CD4-positive, alpha-beta T cell treated with Interleukin-12 subunit alpha and Interleukin-12 subunit beta, for 1 hour (primary cell): ENCODE measurements at regions not wholly inside any gene's neighbourhood (a gene's known extent, or its start where the extent isn't known, plus 50 kb on each side); places are given as distances from the start of the nearest gene placed in this dataset.

Experiments
- DNase-seq: peaks from one replicate; pipeline ENCODE4 v3.0.0-alpha.2; 2020

DNA sequence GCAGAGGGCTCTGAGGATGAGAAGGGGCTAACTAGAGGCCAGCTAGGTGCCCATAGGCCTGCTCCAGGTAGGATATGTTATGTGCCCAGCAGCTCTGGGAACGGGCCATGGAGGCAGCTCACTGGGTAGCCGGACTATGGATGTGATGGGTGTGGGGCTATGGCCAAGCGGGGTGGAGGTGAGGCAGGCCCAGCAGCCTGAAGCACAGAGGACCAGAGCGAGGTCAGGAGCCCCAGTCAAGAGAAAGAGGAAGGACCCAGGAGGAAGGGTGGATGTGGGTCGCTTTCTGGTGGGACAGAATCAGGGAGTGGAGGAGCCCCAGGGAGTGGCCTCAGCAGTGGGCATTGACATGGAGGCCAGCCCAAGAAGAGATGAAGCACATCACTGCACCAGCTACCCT lies 117.9 kb upstream of the MLN start:
- DNase-seq: no peak

- no peak for DNase-seq
Measured at GRCh38 chr6:33918175-33918695, 114.4 kb upstream of the MLN start.

DNA sequence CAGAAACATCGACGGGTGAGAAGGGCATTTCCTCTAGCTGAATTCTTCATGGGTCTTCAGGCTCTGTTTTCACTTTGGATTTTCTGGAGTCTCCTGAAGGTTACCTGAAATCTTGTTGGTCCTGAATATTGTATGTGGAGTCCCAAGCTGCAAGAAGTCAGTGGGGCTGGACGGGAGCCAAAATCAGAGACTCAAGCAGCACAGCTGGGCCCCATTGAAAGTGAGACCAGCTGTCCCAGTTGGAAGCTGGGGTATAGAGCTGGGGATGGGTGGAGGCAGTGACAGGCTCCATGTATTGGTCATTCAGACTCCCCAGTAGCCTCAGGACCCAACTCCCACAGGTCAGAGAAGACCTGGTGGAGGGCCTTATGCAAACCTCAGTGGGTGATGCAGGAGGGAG lies 111.3 kb upstream of the MLN start:
- DNase-seq: peak; percentile 18

DNA sequence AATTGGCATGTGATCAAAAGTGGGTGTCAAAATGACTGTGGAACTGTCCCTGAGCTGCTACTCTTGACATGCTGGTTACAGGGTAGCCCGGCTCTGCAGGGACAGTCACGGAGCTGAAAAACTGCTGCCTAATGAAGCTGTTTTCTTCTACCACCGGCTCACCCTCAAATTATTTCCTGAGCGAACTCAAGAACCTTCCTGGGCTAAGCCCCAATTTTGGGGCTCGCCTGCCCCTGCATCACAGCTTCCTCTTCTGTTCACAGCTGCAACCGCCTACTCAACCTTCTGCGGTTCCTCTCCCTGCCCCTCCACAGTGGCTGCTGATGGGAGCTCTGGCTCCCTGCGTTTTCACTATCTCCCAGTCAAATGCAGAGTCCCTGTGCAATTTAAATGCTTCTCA lies 110.8 kb upstream of the MLN start:
- peak; percentile 53 for DNase-seq

DNA sequence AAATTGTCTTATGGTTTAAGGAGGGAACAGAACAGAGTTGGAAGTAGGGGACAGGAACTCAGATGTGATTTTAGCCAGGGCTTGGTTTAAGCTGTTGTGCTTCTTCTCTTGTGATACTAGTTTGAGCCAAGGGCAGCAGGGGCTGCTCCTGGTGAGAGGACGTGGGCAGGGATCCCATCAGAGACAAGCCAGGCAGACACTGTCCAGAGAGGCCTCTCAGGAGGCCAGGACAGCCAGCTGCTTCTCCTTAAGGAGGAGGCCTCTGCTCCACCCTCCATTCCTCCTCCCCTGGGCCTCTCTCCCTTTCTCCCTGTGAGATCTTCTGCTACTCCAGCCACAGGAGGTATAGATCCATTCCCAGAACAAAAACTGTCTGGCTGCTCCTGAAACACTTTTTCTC lies 108.4 kb upstream of the MLN start:
- DNase-seq: no peak

DNA sequence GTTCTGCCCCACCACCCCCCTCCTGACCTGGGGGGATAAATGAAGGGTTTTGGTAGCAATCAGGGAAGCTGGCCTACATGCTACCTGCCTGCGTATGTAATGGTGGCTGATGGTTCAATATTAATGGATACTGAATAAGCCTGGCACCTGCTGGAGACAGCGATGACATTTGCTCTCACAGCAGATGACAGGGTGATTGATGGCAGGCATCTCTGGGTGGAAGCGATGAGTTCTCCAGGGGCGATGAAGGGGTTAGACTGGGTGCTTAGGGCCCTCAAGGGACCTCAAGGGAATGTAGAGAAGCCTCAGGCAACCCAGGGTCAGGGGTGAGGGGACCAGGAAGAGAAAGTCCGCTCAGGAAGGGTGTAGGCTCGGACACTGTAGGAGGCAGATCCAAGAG lies 107.7 kb upstream of the MLN start:
- no peak for DNase-seq

GRCh38 chr6:33910594-33910993 lies 106.8 kb upstream of the MLN start:
- DNase-seq: no peak

- DNase-seq: no peak
Measured at GRCh38 chr6:33909737-33910136, 105.9 kb upstream of the MLN start.

DNA sequence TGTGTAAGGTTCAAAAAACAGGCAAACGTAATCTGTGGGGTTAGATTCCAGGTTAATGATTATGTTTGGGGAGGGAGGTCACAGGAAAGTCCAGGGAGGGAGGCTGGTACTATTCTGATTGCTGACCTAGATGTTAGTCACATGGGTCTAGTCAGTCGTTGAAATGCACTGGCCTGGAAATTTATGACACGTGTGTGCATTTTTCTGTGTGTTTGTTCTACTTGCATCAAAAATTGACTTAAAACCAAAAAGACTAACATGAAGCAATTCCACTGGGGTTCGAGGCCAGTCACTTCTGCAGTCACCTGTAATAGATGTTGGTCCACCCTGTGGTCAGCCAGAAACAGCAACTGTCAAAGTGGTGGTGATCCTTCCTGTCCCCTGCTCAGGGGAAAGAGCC lies 104.2 kb upstream of the MLN start:
- no peak for DNase-seq

- DNase-seq: no peak
Measured at GRCh38 chr6:33907227-33907626, 103.4 kb upstream of the MLN start.

- no peak for DNase-seq
Measured at GRCh38 chr6:33906439-33906838, 102.6 kb upstream of the MLN start.

DNA sequence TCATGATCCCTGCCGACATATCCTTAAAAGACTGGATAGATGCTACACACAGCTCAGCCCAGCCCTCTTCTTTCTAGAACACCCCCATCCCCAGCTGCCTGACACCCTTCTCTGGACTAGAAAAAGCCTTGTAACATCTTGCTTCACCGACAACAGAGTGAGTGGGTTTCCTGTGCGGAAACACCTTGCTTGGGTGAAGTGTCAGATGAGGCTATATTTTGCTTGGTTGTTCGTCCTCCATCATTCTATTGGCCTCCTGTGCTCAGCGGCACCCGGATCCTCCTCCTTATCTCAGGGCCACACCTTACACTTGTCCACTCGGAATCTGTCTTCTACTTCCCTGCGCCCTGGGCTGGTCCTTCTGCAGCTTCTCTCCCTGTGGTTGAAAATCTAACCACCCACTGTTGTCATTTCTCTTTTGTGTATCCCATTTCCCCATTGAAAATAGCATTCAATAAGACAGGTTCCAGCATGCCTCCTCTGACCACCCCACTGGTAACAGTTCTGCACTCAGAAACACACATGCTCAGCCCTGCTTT lies 101.3 kb upstream of the MLN start:
- peak; percentile 75 for DNase-seq

- no peak for DNase-seq
Measured at GRCh38 chr6:33904747-33905065, 100.9 kb upstream of the MLN start.

- peak; percentile 83 for DNase-seq
Measured at GRCh38 chr6:33904050-33904746, 100.4 kb upstream of the MLN start.

GRCh38 chr6:33903579-33903978 lies 99.8 kb upstream of the MLN start:
- DNase-seq: no peak

DNA sequence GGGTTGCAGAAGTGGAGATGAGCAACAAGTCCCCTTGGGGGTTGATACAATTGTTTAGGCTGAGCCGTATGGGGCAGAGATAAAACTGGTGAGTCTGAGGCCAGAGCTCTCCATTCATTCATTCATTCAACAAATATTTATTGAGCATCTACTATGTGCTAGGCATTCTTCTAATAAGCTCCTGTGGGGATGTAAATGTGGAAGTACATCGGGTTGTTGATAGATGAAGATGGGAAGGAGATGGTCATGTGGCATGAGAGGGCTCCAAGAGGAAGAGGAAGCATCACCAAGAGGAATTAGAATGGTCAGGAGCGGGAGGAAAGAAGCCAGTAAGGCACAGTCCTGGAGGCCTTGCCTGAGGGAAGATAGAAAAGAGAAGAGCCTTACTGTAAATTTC lies 98.7 kb upstream of the MLN start:
- no peak for DNase-seq

GRCh38 chr6:33901822-33902456 lies 98.1 kb upstream of the MLN start:
- DNase-seq: no peak

- no peak for DNase-seq
Measured at GRCh38 chr6:33898771-33899170, 95.0 kb upstream of the MLN start.

- DNase-seq: no peak
Measured at GRCh38 chr6:33897189-33897780, 93.5 kb upstream of the MLN start.

DNA sequence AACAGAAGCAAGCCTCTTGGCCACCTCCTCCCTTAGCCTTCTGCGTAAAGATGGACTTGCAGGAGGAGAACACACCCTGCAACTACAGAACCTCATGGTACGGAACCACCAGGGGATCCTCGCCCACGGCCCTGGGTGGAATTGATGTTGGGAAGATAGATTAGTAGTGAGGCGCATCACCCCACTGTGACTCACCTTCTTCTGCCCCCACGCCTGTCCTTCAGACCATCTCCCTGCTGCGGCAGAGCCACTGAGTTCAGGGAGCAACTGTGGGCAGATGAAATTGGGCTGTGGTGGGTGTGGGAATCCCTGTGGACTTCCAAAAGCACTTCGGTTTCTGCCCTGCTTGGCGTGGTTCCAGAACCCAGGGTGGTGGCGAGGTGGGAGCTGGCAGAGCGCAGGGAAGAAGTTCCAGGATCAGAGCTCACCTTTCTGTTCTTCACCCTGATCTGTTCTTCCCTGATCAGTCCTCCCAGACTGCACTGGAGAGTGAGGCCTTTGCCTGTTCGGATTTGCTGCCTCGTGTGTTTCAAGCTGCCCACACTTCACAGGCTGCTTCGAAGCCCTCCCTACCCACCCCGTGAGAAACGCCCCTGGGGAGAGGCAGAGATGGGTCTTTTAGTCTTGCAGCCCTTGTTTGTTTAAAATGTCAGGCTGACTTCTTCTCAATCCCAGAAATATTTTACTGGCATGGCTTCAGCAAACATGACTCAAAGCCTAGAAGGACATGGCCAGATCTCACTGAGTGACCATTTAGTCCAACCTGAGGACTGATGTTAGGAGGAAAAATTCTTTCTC lies 92.8 kb upstream of the MLN start:
- DNase-seq: no peak

GRCh38 chr6:33895988-33896387 lies 92.2 kb upstream of the MLN start:
- no peak for DNase-seq

GRCh38 chr6:33895296-33895695 lies 91.5 kb upstream of the MLN start:
- DNase-seq: no peak

GRCh38 chr6:33894438-33894837 lies 90.6 kb upstream of the MLN start:
- no peak for DNase-seq
